ENCODE measurements at regions not wholly inside any gene's neighbourhood (a gene's known extent, or its start where the extent isn't known, plus 50 kb on each side); places are given as distances from the start of the nearest gene placed in this dataset.

DNA sequence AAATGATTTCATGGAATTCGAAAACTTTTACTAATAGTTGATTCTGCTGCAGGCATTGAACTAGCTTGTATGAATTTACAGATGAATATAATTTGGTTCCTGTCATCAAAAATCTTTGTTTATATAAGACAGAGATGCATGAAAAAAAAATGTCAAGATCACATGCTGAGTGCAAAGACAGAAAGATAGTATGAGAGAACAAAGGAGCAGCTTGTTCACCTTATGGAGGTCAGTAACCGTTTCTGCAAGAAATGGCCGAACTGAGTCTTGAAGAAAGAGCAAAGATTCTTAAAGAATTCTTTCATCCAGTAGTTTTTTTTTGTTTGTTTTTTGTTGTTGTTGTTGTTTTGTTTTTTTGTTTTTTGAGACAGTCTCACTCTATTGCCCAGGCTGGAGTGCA lies 450.6 kb downstream of the TUSC7 start:
- TF ChIP-seq CTCF (IDR thresholded peaks at IDR 0.05) (no peak), POLR2A (IDR thresholded peaks at IDR 0.05) (no peak)
- no peak for DNase-seq
- Histone ChIP-seq H3K36me3 (no peaks in the 10 kb centered on the region), H3K9me3 (no peaks in the 10 kb centered on the region), H3K4me3 (no peak overlapping the region), H3K27me3 (no peaks in the 10 kb centered on the region), H3K4me1 (no peaks in the 10 kb centered on the region), H3K27ac (no peak overlapping the region)
- ATAC-seq = no peak
- intact Hi-C loops (cut with DNase I) = no loop called here
- 45% methylated on average over 3 of the region's 3 CpGs for WGBS (ENCODE audit: insufficient coverage, low coverage, low lambda C conversion rate, missing lambda C conversion rate)

- ATAC-seq = no peak
- 93% methylated on average over 1 of the region's 1 CpG for WGBS (ENCODE audit: insufficient coverage, low coverage, low lambda C conversion rate, missing lambda C conversion rate)
- no peaks in the 10 kb centered on the region for H3K9me3 ChIP-seq
These were observed 452.2 kb downstream of the TUSC7 start for GRCh38 chr3:117161816-117162215.

GRCh38 chr3:117165176-117165575 lies 455.6 kb downstream of the TUSC7 start:
- Histone ChIP-seq H3K36me3 (no peaks in the 10 kb centered on the region), H3K27ac (no peak overlapping the region), H3K4me3 (no peak overlapping the region), H3K9me3 (no peaks in the 10 kb centered on the region), H3K4me1 (no peaks in the 10 kb centered on the region), H3K27me3 (no peaks in the 10 kb centered on the region)
- DNase-seq = no peak
- intact Hi-C loops (cut with DNase I) = no loop called here
- ATAC-seq = no peak
- TF ChIP-seq CTCF (IDR thresholded peaks at IDR 0.05) = no peak
- no peak for TF ChIP-seq POLR2A (IDR thresholded peaks at IDR 0.05)
- 70% methylated on average over 2 of the region's 2 CpGs for WGBS (ENCODE audit: insufficient coverage, low coverage, low lambda C conversion rate, missing lambda C conversion rate)

More at GRCh38 chr3:117161816-117162215, 452.2 kb downstream of the TUSC7 start:
- no peak for TF ChIP-seq POLR2A (IDR thresholded peaks at IDR 0.05)
- no peak for TF ChIP-seq CTCF (IDR thresholded peaks at IDR 0.05)
- Histone ChIP-seq H3K4me1 (no peaks in the 10 kb centered on the region), H3K27me3 (no peaks in the 10 kb centered on the region), H3K27ac (no peak overlapping the region), H3K4me3 (no peak overlapping the region), H3K36me3 (no peaks in the 10 kb centered on the region)
- intact Hi-C loops (cut with DNase I) = no loop called here
- no peak for DNase-seq

- Histone ChIP-seq H3K4me3 (no peak overlapping the region), H3K27ac (no peak overlapping the region), H3K36me3 (no peaks in the 10 kb centered on the region), H3K4me1 (no peaks in the 10 kb centered on the region), H3K9me3 (no peaks in the 10 kb centered on the region), H3K27me3 (no peaks in the 10 kb centered on the region)
- TF ChIP-seq CTCF (IDR thresholded peaks at IDR 0.05) = no peak
- TF ChIP-seq POLR2A (IDR thresholded peaks at IDR 0.05) = no peak
- intact Hi-C loops (cut with DNase I) = no loop called here
- DNase-seq (no peak), ATAC-seq (no peak)
- 55% methylated on average over 5 of the region's 5 CpGs for WGBS (ENCODE audit: insufficient coverage, low coverage, low lambda C conversion rate, missing lambda C conversion rate)
These were observed 456.0 kb downstream of the TUSC7 start for GRCh38 chr3:117165601-117166051.

- TF ChIP-seq CTCF (IDR thresholded peaks at IDR 0.05) (no peak), POLR2A (IDR thresholded peaks at IDR 0.05) (no peak)
- Histone ChIP-seq H3K27me3 (no peaks in the 10 kb centered on the region), H3K4me1 (no peaks in the 10 kb centered on the region), H3K27ac (no peak overlapping the region), H3K4me3 (no peak overlapping the region), H3K36me3 (no peaks in the 10 kb centered on the region), H3K9me3 (no peaks in the 10 kb centered on the region)
- WGBS (ENCODE audit: insufficient coverage, low coverage, low lambda C conversion rate, missing lambda C conversion rate) = 79% methylated on average over 4 of the region's 4 CpGs
- intact Hi-C loops (cut with DNase I) = no loop called here
- no peak for ATAC-seq
- DNase-seq = no peak
These were observed 459.3 kb downstream of the TUSC7 start for GRCh38 chr3:117168896-117169295.

Data from right lobe of liver (tissue), 6 donors.